RWPE2 (cell line): ENCODE measurements at regions not wholly inside any gene's neighbourhood (a gene's known extent, or its start where the extent isn't known, plus 50 kb on each side); places are given as distances from the start of the nearest gene placed in this dataset.

ENCODE experiments used
- ATAC-seq: fragments of 200-7000 bp; cut with Tn5 transposase; 3 replicates; pipeline ENCODE4 v1.9.1; 2021; ENCODE audit warnings: low read depth
- DNase-seq: peaks from one replicate; pipeline ENCODE4 v3.0.0-alpha.2; 2020; ENCODE audit warnings: low spot score
- H3K27ac ChIP-seq: fragments of 450-650 bp; 2 replicates; pipeline ENCODE4 v1.5.1; 2017; ENCODE audit warnings: mild to moderate bottlenecking; ENCODE audit not compliant: poor library complexity, severe bottlenecking
- H3K27me3 ChIP-seq: fragments of 250-450 bp; sonication (Bioruptor Pico); 2 replicates; pipeline ENCODE4 v1.5.1; 2021; ENCODE audit warnings: mild to moderate bottlenecking, moderate library complexity; ENCODE audit not compliant: insufficient read depth, poor library complexity, severe bottlenecking
- H3K36me3 ChIP-seq: fragments of 250-450 bp; sonication (Bioruptor Pico); 2 replicates; pipeline ENCODE4 v1.5.1; 2020; ENCODE audit warnings: low read depth, mild to moderate bottlenecking, moderate library complexity
- H3K4me1 ChIP-seq: fragments of 250-450 bp; sonication (Bioruptor Pico); 2 replicates; pipeline ENCODE4 v1.5.1; 2021; ENCODE audit warnings: mild to moderate bottlenecking, moderate library complexity; ENCODE audit not compliant: insufficient read depth, poor library complexity, severe bottlenecking
- H3K4me3 ChIP-seq: fragments of 250-450 bp; sonication (Bioruptor Pico); 2 replicates; pipeline ENCODE4 v1.5.1; 2021; ENCODE audit warnings: mild to moderate bottlenecking, moderate library complexity; ENCODE audit not compliant: severe bottlenecking
- H3K9me3 ChIP-seq: fragments of 250-450 bp; sonication (Bioruptor Pico); 2 replicates; pipeline ENCODE4 v1.5.1; 2021; ENCODE audit warnings: mild to moderate bottlenecking, moderate library complexity; ENCODE audit not compliant: severe bottlenecking
- CTCF ChIP-seq: fragments of 450-650 bp; IDR thresholded peaks from one replicate; pipeline ENCODE4 v1.5.1; 2017; ENCODE audit warnings: mild to moderate bottlenecking, moderate library complexity; ENCODE audit not compliant: poor library complexity, severe bottlenecking

- peaks cover 11% of the 10 kb centered on the region for H3K4me1 ChIP-seq
Measured at GRCh38 chr11:26090651-26091050, 241.3 kb upstream of the ANO3 start.

GRCh38 chr11:26093206-26093605 is 238.7 kb upstream of the ANO3 start:
- H3K4me3 ChIP-seq: no peak overlapping the region
- ATAC-seq (no peak), DNase-seq (no peak)
- TF ChIP-seq CTCF: no peak
- no peaks in the 10 kb centered on the region for H3K27me3 ChIP-seq
- peaks cover 7% of the 10 kb centered on the region for H3K4me1 ChIP-seq
- H3K9me3 ChIP-seq: no peaks in the 10 kb centered on the region
- H3K36me3 ChIP-seq: no peaks in the 10 kb centered on the region
- H3K27ac ChIP-seq: no peak overlapping the region

More at GRCh38 chr11:26090651-26091050, 241.3 kb upstream of the ANO3 start:
- Histone ChIP-seq H3K27ac (no peak overlapping the region), H3K4me3 (no peak overlapping the region), H3K9me3 (no peaks in the 10 kb centered on the region), H3K36me3 (no peaks in the 10 kb centered on the region), H3K27me3 (no peaks in the 10 kb centered on the region)
- no peak for ATAC-seq
- no peak for TF ChIP-seq CTCF
- DNase-seq: no peak

DNA sequence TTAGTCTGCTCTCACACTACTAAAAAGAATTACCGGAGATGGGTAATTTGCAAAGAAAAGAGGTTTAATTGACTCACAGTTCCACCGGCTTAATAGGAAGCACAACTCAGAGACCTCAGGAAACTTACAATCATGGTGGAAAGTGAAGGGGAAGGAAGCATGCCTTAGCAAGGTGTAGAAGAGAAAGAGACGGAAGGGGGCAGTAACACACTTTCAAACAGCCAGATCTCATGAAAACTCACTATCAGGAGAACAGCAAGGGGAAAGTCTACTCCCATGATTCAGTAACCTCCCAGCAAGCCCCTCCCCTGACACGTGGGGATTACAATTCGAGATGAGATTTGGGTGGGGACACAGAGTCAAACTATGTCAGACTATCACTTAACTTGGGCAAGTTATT is 236.6 kb upstream of the ANO3 start:
- Histone ChIP-seq H3K27me3 (no peaks in the 10 kb centered on the region), H3K36me3 (no peaks in the 10 kb centered on the region), H3K27ac (no peak overlapping the region), H3K9me3 (no peaks in the 10 kb centered on the region), H3K4me1 (no peaks in the 10 kb centered on the region), H3K4me3 (no peak overlapping the region)
- no peak for TF ChIP-seq CTCF
- DNase-seq (no peak), ATAC-seq (no peak)

DNA sequence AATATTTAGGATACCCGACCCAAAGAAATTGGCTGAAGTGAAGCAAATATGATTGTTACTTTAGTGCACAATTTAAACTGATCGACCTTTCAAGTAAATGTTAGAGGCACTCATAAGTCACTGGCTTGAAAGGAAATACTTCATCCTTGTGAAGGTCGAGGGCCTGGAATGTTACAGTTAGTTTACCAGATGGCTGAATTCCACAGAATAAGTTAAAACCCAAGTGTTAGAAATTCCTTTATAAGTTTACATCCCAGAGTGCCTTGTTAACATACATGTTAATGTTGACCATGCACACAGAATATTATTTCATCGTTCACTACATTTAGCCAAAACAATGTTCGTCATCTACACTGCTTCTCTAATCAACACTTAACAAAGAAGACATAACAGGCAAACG is 235.5 kb upstream of the ANO3 start:
- no peaks in the 10 kb centered on the region for H3K9me3 ChIP-seq
- TF ChIP-seq CTCF: no peak
- H3K27ac ChIP-seq: no peak overlapping the region
- no peaks in the 10 kb centered on the region for H3K4me1 ChIP-seq
- DNase-seq (no peak), ATAC-seq (no peak)
- no peak overlapping the region for H3K4me3 ChIP-seq
- no peaks in the 10 kb centered on the region for H3K27me3 ChIP-seq
- no peaks in the 10 kb centered on the region for H3K36me3 ChIP-seq

GRCh38 chr11:26102325-26102724 is 229.6 kb upstream of the ANO3 start:
- no peak for TF ChIP-seq CTCF
- no peak for DNase-seq
- no peak for ATAC-seq
- Histone ChIP-seq H3K9me3 (no peaks in the 10 kb centered on the region), H3K4me3 (no peak overlapping the region), H3K4me1 (no peaks in the 10 kb centered on the region), H3K27me3 (no peaks in the 10 kb centered on the region), H3K27ac (no peak overlapping the region), H3K36me3 (no peaks in the 10 kb centered on the region)
